NCI-H2196 (cell line): ENCODE measurements at regions not wholly inside any gene's neighbourhood (a gene's known extent, or its start where the extent isn't known, plus 50 kb on each side); places are given as distances from the start of the nearest gene placed in this dataset.
"Not testable (repeated sequence)": the region's sequence is repeated elsewhere in the genome, so short reads cannot be mapped to it uniquely, and the experiment has no call there.

ENCODE experiments used
- DNase-seq: peaks from one replicate; lab custom pipeline; 2025; ENCODE audit not compliant: unreplicated experiment; lab: John Stamatoyannopoulos, UW

DNA sequence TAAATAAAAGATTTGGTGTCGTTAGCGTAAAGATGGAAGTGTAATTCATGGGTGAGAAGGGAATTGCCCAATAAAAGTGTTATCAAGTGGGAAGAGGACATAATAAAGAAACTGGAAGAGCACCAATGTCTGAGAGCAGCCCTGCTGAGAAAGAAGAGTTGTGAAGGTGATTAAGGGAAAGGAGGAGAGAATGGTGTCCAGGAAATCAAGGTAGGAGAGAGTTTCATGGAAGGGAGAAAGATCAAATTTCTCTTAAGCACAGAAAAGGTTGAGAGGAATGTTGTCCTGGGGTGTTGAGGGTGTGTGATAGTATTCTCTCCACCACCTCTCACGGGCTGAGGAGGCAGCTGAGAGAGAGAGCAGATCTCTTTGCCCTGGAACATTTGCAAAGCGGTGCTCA is 339.7 kb downstream of the SATB1 start:
- no peak for DNase-seq

DNA sequence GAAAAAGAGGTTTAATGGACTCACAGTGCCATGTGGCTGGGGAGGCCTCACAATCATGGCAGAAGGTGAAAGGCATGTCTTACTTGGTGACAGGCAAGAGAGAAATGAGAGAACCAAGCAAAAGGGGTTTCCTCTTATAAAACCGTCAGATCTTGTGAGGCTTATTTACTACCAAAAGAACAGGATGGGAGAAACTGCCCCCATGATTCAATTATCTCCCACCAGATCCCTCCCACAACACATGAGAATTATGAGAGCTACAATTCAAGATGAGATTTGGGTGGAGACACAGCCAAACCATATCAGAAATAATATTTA is 340.8 kb upstream of the TBC1D5 start:
- DNase-seq, result not testable (repeated sequence)

DNA sequence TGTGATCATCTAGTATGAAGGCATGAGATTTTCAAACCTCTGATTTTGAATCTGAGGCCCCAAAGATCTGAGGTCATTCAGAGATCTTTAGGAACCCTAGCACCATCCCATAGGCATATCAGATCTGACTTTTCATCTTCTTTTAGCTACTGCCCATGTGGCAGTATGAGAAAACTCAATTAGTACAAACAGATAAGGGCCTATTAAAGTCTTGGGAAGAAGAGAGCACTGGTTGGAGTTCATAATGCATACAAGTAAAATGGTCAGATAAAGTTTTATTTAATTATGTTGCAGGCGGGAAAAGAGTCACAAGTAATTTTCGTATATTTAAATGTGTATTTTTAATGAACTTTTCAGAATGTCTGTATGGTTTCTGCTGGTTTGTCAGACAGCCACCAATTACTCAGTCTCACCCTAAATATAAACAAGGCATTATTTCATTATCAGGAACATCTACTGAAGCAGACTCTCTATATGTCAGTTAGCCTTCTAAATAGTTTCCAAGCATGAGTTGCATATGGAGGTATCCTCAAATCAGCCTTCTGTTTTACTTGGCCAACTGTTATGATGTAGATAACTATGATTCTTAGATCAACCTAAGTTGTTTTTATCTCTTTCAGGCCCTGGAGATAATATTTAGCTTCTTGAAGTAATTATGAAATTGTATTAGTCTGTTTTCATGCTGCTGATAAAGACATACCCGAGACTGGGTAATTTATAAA is 340.3 kb upstream of the TBC1D5 start:
- DNase-seq, result no peak

DNA sequence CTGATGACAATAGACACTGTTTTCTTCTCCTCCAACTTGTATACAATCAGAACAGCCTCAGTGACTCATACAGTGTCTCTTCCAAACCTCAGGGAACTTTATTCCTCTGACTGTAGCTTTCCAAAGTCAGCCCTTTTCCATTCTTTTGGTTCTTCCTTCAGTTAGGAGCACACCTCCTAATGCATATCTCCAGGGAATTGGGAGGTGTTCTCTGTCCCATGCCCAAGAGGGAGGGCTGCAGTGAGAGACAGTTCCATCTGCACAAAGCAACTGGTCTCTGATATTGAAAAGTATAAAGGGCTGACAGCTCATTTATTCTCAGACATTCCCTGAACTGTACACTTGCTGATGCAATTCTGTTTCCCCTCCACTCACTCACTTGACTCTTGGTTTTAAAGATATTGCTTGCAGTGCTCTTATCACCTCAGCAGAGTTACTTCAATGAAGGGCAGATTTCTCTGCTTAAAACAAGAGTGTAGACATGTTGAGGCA is 337.8 kb upstream of the TBC1D5 start:
- no peak for DNase-seq

DNA sequence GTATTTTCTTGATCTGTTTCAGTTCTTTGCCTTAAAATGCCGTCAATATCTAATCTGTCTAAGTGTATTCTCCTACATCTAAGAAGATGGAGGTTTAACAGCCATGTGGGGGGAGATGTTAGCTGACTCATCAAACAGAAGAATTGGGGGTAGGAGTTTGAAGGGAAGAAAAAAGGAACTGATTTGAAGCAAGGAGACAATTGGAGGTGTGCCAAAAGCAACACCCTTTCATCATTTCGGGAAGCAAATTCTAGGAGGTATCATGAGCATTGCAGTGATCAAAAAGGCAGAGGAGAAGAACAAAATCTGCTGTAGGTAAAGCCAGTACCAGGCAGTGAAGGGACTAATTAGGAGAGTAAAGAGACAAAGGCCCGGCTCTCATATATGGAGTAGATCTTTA is 337.3 kb upstream of the TBC1D5 start:
- DNase-seq, result no peak

DNA sequence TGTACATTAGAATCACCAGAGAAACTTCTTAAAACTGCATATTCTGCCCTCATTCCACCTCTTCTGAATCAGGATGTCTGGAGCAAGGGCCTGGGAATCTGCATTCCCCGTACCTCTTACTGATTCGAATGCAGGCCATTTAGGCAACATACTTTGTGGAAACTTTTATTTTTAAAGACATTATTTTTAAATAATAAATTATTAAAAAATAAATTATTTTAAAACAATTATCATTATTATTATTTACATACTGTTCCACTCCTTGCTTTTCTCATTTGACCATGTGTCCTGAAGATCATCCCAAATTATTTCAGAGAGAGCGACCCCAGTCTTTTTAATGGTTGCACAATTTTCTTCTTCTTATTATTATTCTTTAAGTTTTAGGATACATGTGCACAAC is 336.6 kb upstream of the TBC1D5 start:
- no peak for DNase-seq

DNA sequence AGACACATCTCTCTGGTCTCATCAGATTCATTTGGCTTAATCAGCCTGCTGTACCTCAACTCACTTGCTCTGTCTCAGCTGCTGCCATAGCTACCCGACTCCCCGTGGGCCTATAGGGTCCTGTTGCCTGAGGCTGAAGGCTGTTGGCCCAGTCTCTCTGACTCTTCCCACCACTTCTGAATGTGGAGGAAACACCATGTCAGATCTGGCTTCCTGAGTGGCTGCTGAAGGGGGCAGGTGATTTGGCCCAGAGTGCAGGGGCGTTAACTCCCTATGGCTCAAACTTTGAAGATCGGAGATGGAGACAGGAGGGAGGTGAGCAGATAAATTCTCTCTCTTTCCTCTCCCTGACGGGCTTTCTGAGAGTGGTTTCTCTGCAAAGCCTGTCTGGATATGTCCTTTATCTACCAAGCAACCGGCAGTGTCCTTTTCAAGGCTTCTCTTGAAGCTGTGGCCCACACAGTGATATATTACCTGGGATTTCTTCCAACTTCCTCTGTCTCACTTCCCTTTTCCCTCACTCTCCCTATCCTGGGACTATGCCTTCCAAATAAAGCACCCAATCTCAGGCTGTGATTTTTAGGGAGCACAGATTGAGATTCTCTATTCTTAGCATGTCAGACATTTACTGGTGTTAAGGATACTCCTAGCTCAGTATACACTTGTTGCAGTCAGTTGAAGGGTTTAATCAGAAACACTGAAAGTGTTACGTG is 334.9 kb upstream of the TBC1D5 start:
- no peak for DNase-seq

DNA sequence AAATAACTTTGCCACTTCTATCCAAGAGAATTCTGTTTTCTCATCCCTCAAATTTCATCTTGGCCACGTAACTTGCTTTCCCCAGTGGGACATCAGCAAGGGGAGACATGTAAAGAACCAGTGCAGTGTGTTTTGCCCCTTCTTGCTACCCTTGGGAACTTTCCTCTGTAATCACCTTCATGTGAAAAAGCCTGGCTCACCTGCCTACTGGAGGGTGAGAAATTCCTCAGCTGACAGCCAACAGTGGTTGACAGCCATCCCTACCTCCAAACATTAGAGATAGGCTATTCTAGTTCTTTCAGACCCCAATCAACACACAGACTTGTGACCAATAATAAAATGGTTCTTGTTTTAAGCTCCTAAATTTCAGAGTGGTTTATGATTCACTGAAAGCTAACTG is 333.9 kb upstream of the TBC1D5 start:
- DNase-seq, result no peak

DNA sequence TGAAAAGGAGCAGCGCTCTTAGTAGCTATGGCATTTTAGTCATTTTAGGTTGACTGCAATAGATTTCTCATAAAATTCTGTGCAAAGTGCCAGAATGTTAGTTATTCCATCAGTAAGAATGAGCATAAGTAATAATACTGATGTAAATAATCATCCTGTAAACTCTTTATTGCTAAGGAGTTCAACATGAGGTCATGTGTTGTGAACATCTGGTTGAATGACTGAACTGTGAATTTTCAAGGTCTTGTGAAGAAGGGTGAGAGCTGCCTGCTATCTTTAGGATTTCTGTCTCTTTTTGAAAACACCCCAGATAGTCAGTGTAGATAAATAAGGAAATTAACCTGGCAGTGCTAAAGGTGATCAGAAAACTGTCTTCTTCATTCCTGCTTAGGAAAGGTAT is 333.4 kb upstream of the TBC1D5 start:
- DNase-seq, result no peak

DNA sequence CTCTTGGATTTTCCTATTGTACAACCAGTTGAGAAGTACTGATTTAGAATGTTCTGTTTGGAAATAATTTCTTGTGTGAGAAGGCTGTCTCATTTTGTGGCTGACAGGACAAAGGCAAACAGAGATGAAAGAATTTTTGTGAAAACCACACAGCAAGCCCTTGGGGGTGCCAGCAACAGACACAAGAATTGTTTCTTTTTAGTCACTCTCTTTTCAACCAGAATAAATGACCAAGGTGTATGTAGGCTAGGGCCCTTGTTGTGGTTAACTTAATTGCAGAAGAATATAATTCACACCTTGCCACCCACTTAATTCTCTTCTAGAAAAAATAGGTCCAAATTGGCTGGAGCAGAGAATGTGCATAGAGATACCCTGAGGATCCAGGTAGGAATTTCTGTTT is 329.4 kb upstream of the TBC1D5 start:
- no peak for DNase-seq

DNA sequence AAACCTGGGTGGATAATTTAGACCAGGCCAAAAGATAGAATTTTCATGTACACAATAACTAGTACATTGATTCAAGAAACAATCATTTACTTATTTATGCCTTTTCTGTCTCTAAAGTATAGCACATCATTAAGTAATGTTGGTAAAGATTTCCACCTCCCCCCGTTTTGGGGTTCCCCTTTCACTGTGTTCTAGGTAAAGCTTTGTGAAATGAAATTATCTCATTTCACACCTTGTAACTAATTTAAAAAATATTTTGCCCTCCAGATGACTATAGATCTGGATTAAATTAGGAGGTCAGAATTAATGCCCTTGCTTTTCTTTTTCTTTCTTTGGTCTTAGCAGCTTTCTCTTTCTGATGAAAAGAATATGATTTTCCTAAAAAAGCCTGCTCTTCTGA is 328.5 kb upstream of the TBC1D5 start:
- no peak for DNase-seq

DNA sequence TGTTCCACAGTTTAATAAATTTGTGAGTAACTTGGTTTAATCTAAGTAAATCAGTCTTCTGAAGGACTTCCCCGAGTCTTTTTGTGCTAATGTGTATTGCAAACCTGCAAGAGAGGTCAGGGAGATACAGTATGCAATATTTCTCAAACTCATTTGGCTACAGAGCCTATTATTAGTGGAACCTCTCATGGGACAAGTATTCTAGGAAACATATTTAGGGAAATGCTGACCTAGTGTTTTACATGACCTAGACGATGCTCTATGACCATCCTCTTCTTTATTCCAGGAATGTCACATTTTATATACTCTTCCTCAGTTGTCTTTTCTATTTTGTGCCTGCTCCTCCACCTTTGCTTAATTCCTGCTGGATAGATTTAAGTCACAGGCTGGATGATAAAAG is 327.8 kb upstream of the TBC1D5 start:
- no peak for DNase-seq

DNA sequence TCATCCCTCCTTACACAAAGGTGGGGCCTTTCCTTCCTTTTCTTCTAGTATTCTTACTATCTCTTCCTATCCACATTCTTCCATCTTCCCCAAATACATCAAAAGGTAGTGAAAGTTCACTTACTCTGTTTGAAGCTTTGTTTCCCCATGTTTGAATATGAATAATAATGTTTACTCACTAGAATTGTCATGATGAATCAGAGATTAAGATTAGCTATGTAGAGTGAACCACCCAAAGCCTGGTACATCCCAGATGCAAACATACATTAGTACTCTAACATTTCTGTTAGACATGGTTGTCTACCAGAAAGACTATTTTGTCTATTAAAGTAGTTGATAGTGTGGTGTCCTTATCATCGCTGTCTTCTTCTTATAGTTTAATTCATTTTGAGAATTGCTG is 327.1 kb upstream of the TBC1D5 start:
- DNase-seq, result no peak

DNA sequence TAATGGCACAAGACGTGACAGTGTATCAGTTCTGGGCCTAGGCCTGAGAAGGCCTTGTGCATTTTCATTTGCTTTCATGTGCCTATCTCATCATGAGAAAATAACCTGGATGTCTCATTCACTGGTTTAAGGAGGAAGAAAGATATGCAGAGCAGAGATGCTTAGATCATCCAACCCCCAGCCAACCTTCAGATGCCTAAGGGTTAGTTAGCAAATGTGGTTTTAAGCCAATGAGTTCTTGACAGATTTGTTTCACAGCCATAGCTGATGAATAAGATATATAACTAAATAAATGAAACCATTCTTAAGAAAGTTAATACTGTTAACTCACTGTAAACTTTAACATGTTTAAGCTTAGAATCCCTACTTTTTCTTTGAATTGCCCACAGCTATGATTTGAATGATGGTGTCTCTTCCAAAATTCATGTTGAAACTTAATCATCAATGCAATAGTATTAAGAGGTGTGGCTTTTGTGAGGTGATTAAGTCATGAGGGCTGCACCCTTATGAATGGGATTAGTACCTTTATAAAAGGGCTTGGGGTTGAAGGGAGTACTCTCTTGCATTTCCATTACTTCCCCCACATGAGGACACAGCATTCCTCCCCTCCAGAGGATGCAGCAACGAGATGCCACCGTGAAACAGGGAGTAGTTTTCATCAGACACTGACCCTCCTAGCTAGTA is 324.6 kb upstream of the TBC1D5 start:
- no peak for DNase-seq

DNA sequence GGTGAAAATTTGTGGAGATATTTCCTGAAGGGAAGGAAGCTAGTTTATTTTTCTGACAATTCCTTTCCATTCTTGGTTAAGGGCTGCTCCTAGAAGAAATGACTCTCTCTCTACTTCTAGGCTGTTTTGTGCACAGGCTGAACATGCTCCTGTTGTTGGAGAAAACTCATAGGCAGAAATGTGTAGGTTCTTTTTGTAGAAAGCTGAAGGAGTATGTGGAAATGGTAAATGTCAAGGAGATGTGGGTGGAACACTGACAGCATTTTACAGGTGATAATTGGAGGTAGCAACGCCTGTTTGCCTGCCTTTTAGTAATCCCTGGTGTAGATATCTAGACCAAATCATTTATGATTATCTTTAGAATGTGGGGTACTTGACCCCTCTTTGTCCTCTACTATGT is 322.2 kb upstream of the TBC1D5 start:
- DNase-seq, result no peak

DNA sequence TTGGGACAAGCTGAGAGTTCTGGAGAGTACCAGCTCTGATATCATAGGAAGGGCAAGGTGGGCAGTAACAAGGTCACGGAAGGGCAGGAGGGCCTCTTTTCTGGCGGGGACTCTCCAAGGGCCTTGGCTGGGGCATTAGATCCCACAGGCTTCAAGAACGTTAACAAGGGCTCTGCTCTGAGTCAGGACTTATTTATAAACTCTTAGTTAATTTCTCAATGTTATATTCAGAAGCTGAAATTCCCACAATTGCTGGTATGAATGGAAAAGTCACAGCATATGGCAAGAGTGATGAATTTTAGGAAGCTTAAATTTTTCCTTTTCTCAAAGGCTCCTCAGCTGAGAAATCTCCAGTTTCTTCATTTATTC is 320.2 kb upstream of the TBC1D5 start:
- DNase-seq, result no peak

DNA sequence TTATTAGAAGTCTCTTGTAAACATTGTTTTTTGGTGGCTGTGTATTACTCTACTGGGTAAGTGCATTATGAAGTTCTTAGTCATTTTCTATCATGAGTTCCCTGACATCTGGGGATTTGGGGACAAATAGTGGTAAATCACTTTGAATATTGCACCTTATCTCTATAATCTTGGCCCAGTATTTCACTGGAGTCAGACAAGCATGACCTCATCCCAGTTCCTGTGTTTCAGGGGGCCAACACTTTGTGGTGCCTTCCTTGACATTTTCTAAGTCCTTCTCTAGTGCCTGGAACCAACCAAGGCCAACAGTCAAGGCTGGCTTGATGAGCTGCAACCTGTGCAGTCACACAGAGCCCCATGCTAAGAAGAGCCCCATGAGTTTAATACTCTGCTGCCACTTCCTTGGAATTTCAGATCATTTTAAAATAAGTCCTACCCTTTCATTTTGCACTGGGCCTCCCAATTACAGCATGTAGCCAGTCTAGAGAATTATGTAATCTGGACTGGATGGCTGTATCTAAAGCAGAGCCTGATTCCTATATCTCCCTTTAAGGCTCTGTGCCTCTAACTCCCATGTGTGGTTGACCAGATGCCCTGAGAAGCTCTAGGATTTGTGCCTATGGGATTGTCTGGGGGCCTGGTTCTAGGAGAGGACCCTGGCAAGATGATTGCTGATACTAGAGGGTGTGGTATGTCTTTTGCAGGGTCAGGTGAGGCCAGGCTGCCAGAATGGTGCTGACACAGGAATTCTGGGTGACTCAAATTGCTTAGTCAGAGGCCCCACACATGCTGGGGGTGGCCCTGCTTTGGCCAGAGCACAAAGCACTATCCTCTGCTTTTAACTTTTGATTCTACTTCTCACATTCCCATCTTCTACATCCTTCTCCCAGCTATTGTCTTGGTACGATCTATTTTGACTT is 319.6 kb upstream of the TBC1D5 start:
- no peak for DNase-seq

DNA sequence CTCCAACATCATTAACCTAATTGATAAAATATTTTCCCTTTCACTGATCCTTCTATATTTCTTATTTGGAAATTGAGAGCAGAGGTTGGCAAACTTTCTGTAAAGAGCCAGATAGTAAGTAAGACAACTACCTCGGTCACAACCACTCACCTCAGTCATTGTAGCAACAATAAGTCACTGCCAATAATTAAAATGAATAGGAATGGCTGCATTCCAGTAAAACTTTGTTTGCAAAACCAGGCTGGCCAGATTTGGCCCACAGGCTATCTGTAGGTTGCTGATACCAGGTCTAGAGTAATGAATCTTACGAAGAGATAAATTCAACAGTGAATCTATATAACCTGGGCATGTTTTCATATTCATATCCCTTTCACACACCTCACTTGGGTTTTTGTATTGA is 316.2 kb upstream of the TBC1D5 start:
- DNase-seq, result no peak

DNA sequence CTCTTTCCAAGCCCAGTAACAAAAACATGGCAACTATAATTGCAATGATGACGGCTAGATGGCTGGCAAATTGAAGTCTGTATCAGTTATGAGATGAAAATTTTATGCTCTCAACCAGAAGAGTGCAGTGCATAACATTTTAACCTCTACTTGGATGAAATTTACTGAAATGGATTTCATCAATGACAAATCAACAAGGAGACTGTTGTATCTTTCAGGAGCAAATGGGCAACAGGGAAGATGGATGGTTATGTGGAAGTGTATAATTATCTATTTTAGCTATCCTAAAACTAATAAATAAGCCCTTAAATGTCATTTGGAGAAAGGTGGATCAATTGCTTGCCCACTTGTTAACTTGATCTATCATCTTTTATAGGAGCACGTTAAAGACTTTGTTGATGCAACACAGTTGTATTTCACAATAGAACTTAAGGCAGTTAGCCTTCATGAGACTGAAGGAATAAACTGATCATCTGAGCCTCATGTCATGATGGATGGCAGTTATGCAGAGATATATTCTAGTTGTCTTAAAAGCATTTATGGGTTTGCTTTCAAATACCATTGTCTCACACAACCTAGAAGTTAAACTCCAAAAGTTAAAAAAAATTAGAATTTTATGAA is 315.1 kb upstream of the TBC1D5 start:
- DNase-seq, result no peak

DNA sequence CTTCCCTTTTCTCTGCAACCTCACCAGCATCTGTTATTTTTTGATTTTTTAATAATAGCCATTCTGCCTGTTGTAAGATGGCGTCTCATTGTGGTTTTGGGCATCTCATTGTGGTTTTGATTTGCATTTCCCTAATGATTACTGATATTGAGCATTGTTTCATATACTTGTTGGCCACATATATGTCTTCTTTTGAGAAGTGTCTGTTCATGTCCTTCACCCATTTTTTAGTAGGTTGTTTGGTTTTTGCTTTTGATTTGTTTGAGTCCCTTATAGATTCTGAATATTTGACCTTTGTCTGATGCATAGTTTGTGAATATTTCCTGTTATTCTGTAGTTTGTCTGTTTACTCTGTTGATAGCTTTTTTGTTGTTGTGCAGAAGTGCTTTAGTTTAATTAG is 312.2 kb upstream of the TBC1D5 start:
- DNase-seq, result no peak

DNA sequence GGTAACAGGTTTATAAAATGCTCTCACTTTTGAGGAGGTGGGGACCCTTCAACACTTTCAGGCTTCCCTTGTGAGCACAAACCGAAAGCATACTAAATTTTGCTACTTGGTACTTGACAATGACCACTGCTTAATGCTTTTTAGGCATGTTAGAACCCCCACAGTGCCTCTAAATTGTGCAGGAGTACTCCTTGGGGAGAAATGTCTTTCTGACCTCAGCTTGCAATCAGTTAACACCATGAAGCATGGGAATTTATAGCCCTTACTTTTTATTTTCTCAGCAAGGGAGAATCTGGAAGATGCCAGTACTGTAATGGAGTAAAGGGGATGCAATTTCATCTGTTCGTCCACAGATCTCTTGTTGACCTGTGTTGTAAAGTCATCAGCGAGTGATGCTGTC is 308.9 kb upstream of the TBC1D5 start:
- no peak for DNase-seq
